ENCODE measurements at regions not wholly inside any gene's neighbourhood (a gene's known extent, or its start where the extent isn't known, plus 50 kb on each side); places are given as distances from the start of the nearest gene placed in this dataset.

- no peak for DNase-seq (ENCODE audit: low read depth)
- H3K4me3 ChIP-seq (ENCODE audit: low read depth, low read length) = no peak overlapping the region
- TF ChIP-seq CTCF (IDR thresholded peaks at IDR 0.05; ENCODE audit: insufficient read depth, low read length) = no peak
Observed at GRCh38 chr3:103403191-103403590, 968.4 kb downstream of the ZPLD1 start.

GRCh38 chr3:103406320-103406850, 971.6 kb downstream of the ZPLD1 start:
- TF ChIP-seq CTCF (IDR thresholded peaks at IDR 0.05; ENCODE audit: insufficient read depth, low read length) = no peak
- DNase-seq (ENCODE audit: low read depth) = no peak
- no peak overlapping the region for H3K4me3 ChIP-seq (ENCODE audit: low read depth, low read length)

- DNase-seq (ENCODE audit: low read depth) = no peak
- no peak for TF ChIP-seq CTCF (IDR thresholded peaks at IDR 0.05; ENCODE audit: insufficient read depth, low read length)
- H3K4me3 ChIP-seq (ENCODE audit: low read depth, low read length) = no peak overlapping the region
Observed at GRCh38 chr3:103410231-103410630, 975.4 kb downstream of the ZPLD1 start.

- no peak overlapping the region for H3K4me3 ChIP-seq (ENCODE audit: low read depth, low read length)
- no peak for DNase-seq (ENCODE audit: low read depth)
- TF ChIP-seq CTCF (IDR thresholded peaks at IDR 0.05; ENCODE audit: insufficient read depth, low read length) = no peak
Observed at GRCh38 chr3:103421460-103421859, 986.6 kb downstream of the ZPLD1 start.

GRCh38 chr3:103437883-103438282, 1003.1 kb downstream of the ZPLD1 start:
- H3K4me3 ChIP-seq (ENCODE audit: low read depth, low read length) = no peak overlapping the region
- DNase-seq (ENCODE audit: low read depth) = no peak
- TF ChIP-seq CTCF (IDR thresholded peaks at IDR 0.05; ENCODE audit: insufficient read depth, low read length) = no peak

GRCh38 chr3:103440539-103441203, 1005.9 kb downstream of the ZPLD1 start:
- DNase-seq (ENCODE audit: low read depth) = no peak
- TF ChIP-seq CTCF (IDR thresholded peaks at IDR 0.05; ENCODE audit: insufficient read depth, low read length) = no peak
- no peak overlapping the region for H3K4me3 ChIP-seq (ENCODE audit: low read depth, low read length)

Data from fibroblast of the aortic adventitia (primary cell).